Peyer's patch (tissue), 4 donors: ENCODE measurements at regions not wholly inside any gene's neighbourhood (a gene's known extent, or its start where the extent isn't known, plus 50 kb on each side); places are given as distances from the start of the nearest gene placed in this dataset.

Source experiments
- CTCF ChIP-seq, 6 experiments: fragments of 450-650 bp in 4 of 6; fragments of 200-600 bp in 2 of 6; sonication (generic) in 1 of 6; IDR thresholded peaks; one replicate each; pipeline ENCODE4 v1.5.1; 2017 to 2019; ENCODE audit warnings: antibody characterized with exemption in 6 of 6, mild to moderate bottlenecking in 3 of 6, moderate library complexity in 1 of 6
- POLR2A ChIP-seq, 2 donors: fragments of 450-650 bp; IDR thresholded peaks; one replicate each; pipeline ENCODE4 v1.5.1; 2017; ENCODE audit warnings: antibody characterized with exemption in 2 of 2, mild to moderate bottlenecking in 2 of 2, moderate library complexity in 2 of 2

GRCh38 chr9:124088476-124088837 is 76.9 kb downstream of the LHX2 start:
- TF ChIP-seq POLR2A (IDR thresholded peaks at IDR 0.05) (no peak), CTCF (IDR thresholded peaks at IDR 0.05) (no peak)
